NB4 (cell line): ENCODE measurements at regions not wholly inside any gene's neighbourhood (a gene's known extent, or its start where the extent isn't known, plus 50 kb on each side); places are given as distances from the start of the nearest gene placed in this dataset.

Experiments used
- DNase-seq: peaks from one replicate; pipeline ENCODE4 v3.0.0; 2010; ENCODE audit warnings: low read depth
- H3K4me3 ChIP-seq: one replicate; pipeline ENCODE4 v1.5.1; 2011; ENCODE audit warnings: mild to moderate bottlenecking, low read depth, low read length, moderate library complexity
- MYC ChIP-seq: IDR thresholded peaks from 2 replicates; pipeline ENCODE4 v1.6.1; 2011; ENCODE audit warnings: low read depth, low read length
- POLR2A ChIP-seq: IDR thresholded peaks from 2 replicates; pipeline ENCODE4 v1.6.1; 2011; ENCODE audit warnings: mild to moderate bottlenecking; ENCODE audit not compliant: insufficient read length; ENCODE audit errors: extremely low read depth
- TF ChIP-seq, protein P1 (sequence below): IDR thresholded peaks from 2 replicates; pipeline ENCODE4 v1.6.1; 2011; ENCODE audit warnings: low read depth, low read length
- TF ChIP-seq, protein P2 (sequence below): IDR thresholded peaks from one replicate; pipeline ENCODE4 v1.5.1; 2012; ENCODE audit warnings: low read depth, low read length

DNA sequence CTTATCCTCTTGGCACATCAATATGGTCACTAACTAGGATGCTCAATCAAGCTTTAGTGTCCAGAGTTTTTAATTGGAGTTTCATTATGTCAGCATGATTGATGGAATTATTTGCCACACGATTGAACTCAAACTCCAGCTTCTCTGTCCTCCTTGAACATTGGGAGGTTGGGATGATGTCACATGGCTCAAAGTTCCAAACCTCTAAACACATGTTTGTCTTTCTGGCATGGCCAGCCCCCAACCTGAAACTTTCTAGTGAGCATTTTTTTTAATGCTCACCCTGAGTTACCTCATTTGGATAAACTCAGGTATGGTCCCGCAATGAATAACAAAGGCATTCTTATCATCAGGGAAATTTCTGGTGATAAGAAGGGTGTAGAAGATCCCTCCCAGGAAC is 86.0 kb downstream of the RHOU start:
- no peak for DNase-seq
- no peak overlapping the region for H3K4me3 ChIP-seq
- TF ChIP-seq POLR2A, result no peak
- TF ChIP-seq MYC, result no peak
- TF ChIP-seq, protein P1, sequence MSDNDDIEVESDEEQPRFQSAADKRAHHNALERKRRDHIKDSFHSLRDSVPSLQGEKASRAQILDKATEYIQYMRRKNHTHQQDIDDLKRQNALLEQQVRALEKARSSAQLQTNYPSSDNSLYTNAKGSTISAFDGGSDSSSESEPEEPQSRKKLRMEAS, result no peak
- TF ChIP-seq, protein P2, sequence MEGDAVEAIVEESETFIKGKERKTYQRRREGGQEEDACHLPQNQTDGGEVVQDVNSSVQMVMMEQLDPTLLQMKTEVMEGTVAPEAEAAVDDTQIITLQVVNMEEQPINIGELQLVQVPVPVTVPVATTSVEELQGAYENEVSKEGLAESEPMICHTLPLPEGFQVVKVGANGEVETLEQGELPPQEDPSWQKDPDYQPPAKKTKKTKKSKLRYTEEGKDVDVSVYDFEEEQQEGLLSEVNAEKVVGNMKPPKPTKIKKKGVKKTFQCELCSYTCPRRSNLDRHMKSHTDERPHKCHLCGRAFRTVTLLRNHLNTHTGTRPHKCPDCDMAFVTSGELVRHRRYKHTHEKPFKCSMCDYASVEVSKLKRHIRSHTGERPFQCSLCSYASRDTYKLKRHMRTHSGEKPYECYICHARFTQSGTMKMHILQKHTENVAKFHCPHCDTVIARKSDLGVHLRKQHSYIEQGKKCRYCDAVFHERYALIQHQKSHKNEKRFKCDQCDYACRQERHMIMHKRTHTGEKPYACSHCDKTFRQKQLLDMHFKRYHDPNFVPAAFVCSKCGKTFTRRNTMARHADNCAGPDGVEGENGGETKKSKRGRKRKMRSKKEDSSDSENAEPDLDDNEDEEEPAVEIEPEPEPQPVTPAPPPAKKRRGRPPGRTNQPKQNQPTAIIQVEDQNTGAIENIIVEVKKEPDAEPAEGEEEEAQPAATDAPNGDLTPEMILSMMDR, result no peak

- DNase-seq, result no peak
- no peak overlapping the region for H3K4me3 ChIP-seq
- no peak for TF ChIP-seq POLR2A
- TF ChIP-seq, protein P2, result no peak
- TF ChIP-seq MYC, result no peak
- TF ChIP-seq, protein P1, result no peak
These were observed 87.9 kb downstream of the RHOU start for GRCh38 chr1:228823200-228823599.

- no peak for DNase-seq
- no peak overlapping the region for H3K4me3 ChIP-seq
- no peak for TF ChIP-seq MYC
- TF ChIP-seq, protein P1, result no peak
- no peak for TF ChIP-seq POLR2A
- TF ChIP-seq, protein P2, result no peak
These were observed 89.1 kb downstream of the RHOU start for GRCh38 chr1:228824366-228824765.

GRCh38 chr1:228825041-228825440 is 89.8 kb downstream of the RHOU start:
- no peak overlapping the region for H3K4me3 ChIP-seq
- no peak for DNase-seq
- TF ChIP-seq MYC (no peak), POLR2A (no peak)
- TF ChIP-seq, protein P1, result no peak
- TF ChIP-seq, protein P2, result no peak

GRCh38 chr1:228825840-228826484 is 90.7 kb downstream of the RHOU start:
- no peak for DNase-seq
- TF ChIP-seq MYC, result no peak
- no peak overlapping the region for H3K4me3 ChIP-seq

GRCh38 chr1:228827019-228827418 is 91.7 kb downstream of the RHOU start:
- TF ChIP-seq, protein P1, result no peak
- TF ChIP-seq MYC (no peak), POLR2A (no peak)
- TF ChIP-seq, protein P2, result no peak
- H3K4me3 ChIP-seq, result no peak overlapping the region
- DNase-seq, result no peak
